CD4-positive, alpha-beta T cell (primary cell): ENCODE measurements at regions not wholly inside any gene's neighbourhood (a gene's known extent, or its start where the extent isn't known, plus 50 kb on each side); places are given as distances from the start of the nearest gene placed in this dataset.

Experiments used
- ATAC-seq: fragments of 200-7000 bp; cut with Tn5 transposase; one replicate; pipeline ENCODE4 v1.10.0; 2022; ENCODE audit warnings: mild to moderate bottlenecking; ENCODE audit not compliant: poor library complexity
- CTCF ChIA-PET: fragments of 350-600 bp; sonication (Branson Sonifier 250); formaldehyde crosslinking; loops from one replicate; lab custom pipeline; 2021; ENCODE audit warnings: antibody characterized with exemption, inconsistent platforms; lab: Charles Lee
- POLR2A ChIA-PET: fragments of 350-600 bp; sonication (Branson Sonifier 250); formaldehyde crosslinking; loops from one replicate; lab custom pipeline; 2021; ENCODE audit warnings: antibody characterized with exemption, inconsistent platforms; lab: Charles Lee
- DNase-seq, 14 experiments: peaks; one replicate each; pipeline ENCODE4 v3.0.0-alpha.2; 2013 to 2020; ENCODE audit warnings: mixed read lengths in 2 of 14
- H3K27ac ChIP-seq, 2 donors: one replicate each; pipeline versions ENCODE4 v1.5.1 to v1.7.0; 2013; ENCODE audit warnings: low read length in 2 of 2, low read depth in 1 of 2, mild to moderate bottlenecking in 1 of 2
- H3K27me3 ChIP-seq, 2 experiments: 1 replicate in 1 of 2; 2 replicates in 1 of 2; pipeline versions ENCODE4 v1.6.1 to v1.7.0; 2013; ENCODE audit warnings: low read length in 2 of 2, control low read depth in 1 of 2, mild to moderate bottlenecking in 1 of 2, moderate library complexity in 1 of 2; ENCODE audit not compliant: insufficient read depth in 2 of 2, control insufficient read depth in 1 of 2
- H3K36me3 ChIP-seq: one replicate; pipeline ENCODE4 v1.6.1; 2013; ENCODE audit warnings: low read length, control low read depth; ENCODE audit not compliant: insufficient read depth
- H3K4me1 ChIP-seq: one replicate; pipeline ENCODE4 v1.6.1; 2013; ENCODE audit warnings: low read length, control low read depth; ENCODE audit not compliant: insufficient read depth
- H3K4me3 ChIP-seq: one replicate; pipeline ENCODE4 v1.5.1; 2013; ENCODE audit warnings: mild to moderate bottlenecking, low read length, moderate library complexity
- H3K9me3 ChIP-seq, 2 experiments: 1 replicate in 1 of 2; 2 replicates in 1 of 2; pipeline versions ENCODE4 v1.6.1 to v1.7.0; 2013; ENCODE audit warnings: low read length in 2 of 2, mild to moderate bottlenecking in 2 of 2, control low read depth in 1 of 2, moderate library complexity in 1 of 2; ENCODE audit not compliant: control insufficient read depth in 1 of 2, insufficient read depth in 1 of 2
- H3K27ac Mint-ChIP-seq: one replicate; pipeline ENCODE4 v1.8.0; 2020; ENCODE audit warnings: mixed read lengths
- H3K27me3 Mint-ChIP-seq: one replicate; pipeline ENCODE4 v1.8.0; 2021; ENCODE audit warnings: mixed read lengths
- H3K36me3 Mint-ChIP-seq: one replicate; pipeline ENCODE4 v1.8.0; 2021; ENCODE audit warnings: low read depth, mixed read lengths
- H3K4me1 Mint-ChIP-seq: one replicate; pipeline ENCODE4 v1.8.0; 2021; ENCODE audit warnings: low read depth, mixed read lengths
- H3K4me3 Mint-ChIP-seq: one replicate; pipeline ENCODE4 v1.8.0; 2020; ENCODE audit warnings: mild to moderate bottlenecking, mixed read lengths
- H3K9me3 Mint-ChIP-seq: one replicate; pipeline ENCODE4 v1.8.0; 2020; ENCODE audit warnings: mixed read lengths
- CTCF ChIP-seq: fragments of 200-600 bp; IDR thresholded peaks from one replicate; pipeline ENCODE4 v1.8.0; 2022; ENCODE audit warnings: antibody characterized with exemption, mild to moderate bottlenecking
- intact Hi-C, 2 experiments: fragments of 100-400 bp; cut with DNase I in 1 of 2; cut with micrococcal nuclease in 1 of 2; formaldehyde crosslinking; loops; one replicate each; pipeline versions ENCODE4 v1.15.1 to v1.9.0; 2023 to 2025; cut with DNase I, micrococcal nuclease

- Mint-ChIP-seq H3K4me3 (no peak overlapping the region), H3K27me3 (no peaks in the 10 kb centered on the region), H3K9me3 (peaks cover 2% of the 10 kb centered on the region), H3K27ac (no peak overlapping the region), H3K36me3 (no peaks in the 10 kb centered on the region), H3K4me1 (no peaks in the 10 kb centered on the region)
- Histone ChIP-seq H3K36me3 (no peaks in the 10 kb centered on the region), H3K27ac (no peak overlapping the region), H3K27me3 (no peaks in the 10 kb centered on the region), H3K4me1 (no peaks in the 10 kb centered on the region), H3K4me3 (no peak overlapping the region), H3K9me3 (peaks cover 0 to 6% of the 10 kb centered on the region in 2 experiments)
- ChIA-PET POLR2A (no interaction called here), CTCF (no interaction called here)
- DNase-seq (no peak), ATAC-seq (no peak)
- no peak for TF ChIP-seq CTCF
- intact Hi-C loops = no loop called here
Observed at GRCh38 chr5:110288766-110289511, 437.5 kb downstream of the TMEM232 start.

- Histone ChIP-seq H3K36me3 (no peaks in the 10 kb centered on the region), H3K9me3 (peaks cover 0 to 1% of the 10 kb centered on the region in 2 experiments), H3K4me3 (no peak overlapping the region), H3K27ac (no peak overlapping the region), H3K27me3 (no peaks in the 10 kb centered on the region), H3K4me1 (no peaks in the 10 kb centered on the region)
- intact Hi-C loops = no loop called here
- Mint-ChIP-seq H3K4me1 (no peaks in the 10 kb centered on the region), H3K4me3 (no peak overlapping the region), H3K9me3 (peaks cover 2% of the 10 kb centered on the region), H3K27me3 (no peaks in the 10 kb centered on the region), H3K36me3 (no peaks in the 10 kb centered on the region), H3K27ac (no peak overlapping the region)
- CTCF ChIA-PET = no interaction called here
- DNase-seq (no peak), ATAC-seq (no peak)
- POLR2A ChIA-PET = no interaction called here
- no peak for TF ChIP-seq CTCF
Observed at GRCh38 chr5:110289512-110289810, 437.0 kb downstream of the TMEM232 start.

- intact Hi-C loops = no loop called here
- no peak overlapping the region for H3K4me3 Mint-ChIP-seq
- H3K36me3 Mint-ChIP-seq = no peaks in the 10 kb centered on the region
- Histone ChIP-seq H3K4me1 (no peaks in the 10 kb centered on the region), H3K27me3 (no peaks in the 10 kb centered on the region), H3K9me3 (no peaks in the 10 kb centered on the region), H3K36me3 (no peaks in the 10 kb centered on the region), H3K27ac (no peak overlapping the region), H3K4me3 (no peak overlapping the region)
- ATAC-seq (no peak), DNase-seq (no peak)
- H3K9me3 Mint-ChIP-seq = peaks cover 2% of the 10 kb centered on the region
- no peaks in the 10 kb centered on the region for H3K27me3 Mint-ChIP-seq
- H3K4me1 Mint-ChIP-seq = no peaks in the 10 kb centered on the region
- ChIA-PET CTCF (no interaction called here), POLR2A (no interaction called here)
- no peak for TF ChIP-seq CTCF
- no peak overlapping the region for H3K27ac Mint-ChIP-seq
Observed at GRCh38 chr5:110290542-110290941, 435.9 kb downstream of the TMEM232 start.
